Common myeloid progenitor, CD34-positive (primary cell): ENCODE measurements at regions not wholly inside any gene's neighbourhood (a gene's known extent, or its start where the extent isn't known, plus 50 kb on each side); places are given as distances from the start of the nearest gene placed in this dataset.
A peak's percentile ranks its signal among the peaks of the same experiment; 100 is the strongest.

Source experiments
- CTCF ChIA-PET: fragments of 350-600 bp; sonication (Branson Sonifier 250); formaldehyde crosslinking; loops from one replicate; lab custom pipeline; 2021; ENCODE audit warnings: antibody characterized with exemption; lab: Charles Lee
- POLR2A ChIA-PET: fragments of 350-600 bp; sonication (Branson Sonifier 250); formaldehyde crosslinking; loops from one replicate; lab custom pipeline; 2021; ENCODE audit warnings: antibody characterized with exemption; lab: Charles Lee
- DNase-seq, 3 donors: peaks; one replicate each; pipeline versions ENCODE4 v3.0.0 to v3.0.0-alpha.2; 2013
- H3K27ac ChIP-seq, 2 experiments: 1 replicate in 1 of 2; 2 replicates in 1 of 2; pipeline ENCODE4 v1.7.0; 2013; ENCODE audit warnings: inconsistent platforms in 2 of 2, low read length in 2 of 2, mild to moderate bottlenecking in 2 of 2, low read depth in 1 of 2, moderate library complexity in 1 of 2; ENCODE audit not compliant: severe bottlenecking in 2 of 2, insufficient read depth in 1 of 2, poor library complexity in 1 of 2
- H3K27me3 ChIP-seq, 5 experiments: replicated peaks in 2 of 5; 1 replicate in 3 of 5; 2 replicates in 2 of 5; pipeline versions ENCODE4 v1.6.1 to v1.7.0; 2013; ENCODE audit warnings: low read length in 4 of 5, mild to moderate bottlenecking in 2 of 5, moderate library complexity in 2 of 5, inconsistent platforms in 1 of 5; ENCODE audit not compliant: insufficient read depth in 5 of 5, control insufficient read depth in 4 of 5
- H3K36me3 ChIP-seq, 4 experiments: 1 replicate in 2 of 4; 2 replicates in 2 of 4; pipeline versions ENCODE4 v1.6.1 to v1.7.0; 2013; ENCODE audit warnings: low read length in 3 of 4, control low read depth in 1 of 4, mild to moderate bottlenecking in 1 of 4; ENCODE audit not compliant: control insufficient read depth in 4 of 4, insufficient read depth in 4 of 4
- H3K4me1 ChIP-seq, 4 experiments: 1 replicate in 3 of 4; 2 replicates in 1 of 4; pipeline versions ENCODE4 v1.6.1 to v1.7.1; 2013; ENCODE audit warnings: low read length in 3 of 4, mild to moderate bottlenecking in 3 of 4, control low read depth in 1 of 4, inconsistent platforms in 1 of 4, moderate library complexity in 1 of 4; ENCODE audit not compliant: control insufficient read depth in 4 of 4, insufficient read depth in 4 of 4; ENCODE audit errors: control extremely low read depth in 1 of 4
- H3K4me3 ChIP-seq, 7 experiments: 1 replicate in 4 of 7; 2 replicates in 3 of 7; pipeline versions ENCODE4 v1.5.1 to v1.7.0; 2013; ENCODE audit warnings: mild to moderate bottlenecking in 7 of 7, low read length in 6 of 7, moderate library complexity in 6 of 7, inconsistent platforms in 2 of 7, low read depth in 2 of 7, control low read depth in 1 of 7; ENCODE audit not compliant: insufficient read depth in 4 of 7, control insufficient read depth in 1 of 7; ENCODE audit errors: extremely low read depth in 1 of 7
- H3K9me3 ChIP-seq, 5 experiments: 1 replicate in 4 of 5; 2 replicates in 1 of 5; pipeline versions ENCODE4 v1.6.1 to v1.7.1; 2013; ENCODE audit warnings: low read length in 4 of 5, mild to moderate bottlenecking in 2 of 5, inconsistent platforms in 1 of 5, low read depth in 1 of 5, moderate library complexity in 1 of 5; ENCODE audit not compliant: control insufficient read depth in 4 of 5, insufficient read depth in 2 of 5; ENCODE audit errors: control extremely low read depth in 1 of 5
- WGBS: methylation state at CpG from one replicate; pipeline ENCODE4 v1.1.5; 2013; ENCODE audit not compliant: insufficient coverage; 5-methylcytosine and 5-hydroxymethylcytosine counted together

DNA sequence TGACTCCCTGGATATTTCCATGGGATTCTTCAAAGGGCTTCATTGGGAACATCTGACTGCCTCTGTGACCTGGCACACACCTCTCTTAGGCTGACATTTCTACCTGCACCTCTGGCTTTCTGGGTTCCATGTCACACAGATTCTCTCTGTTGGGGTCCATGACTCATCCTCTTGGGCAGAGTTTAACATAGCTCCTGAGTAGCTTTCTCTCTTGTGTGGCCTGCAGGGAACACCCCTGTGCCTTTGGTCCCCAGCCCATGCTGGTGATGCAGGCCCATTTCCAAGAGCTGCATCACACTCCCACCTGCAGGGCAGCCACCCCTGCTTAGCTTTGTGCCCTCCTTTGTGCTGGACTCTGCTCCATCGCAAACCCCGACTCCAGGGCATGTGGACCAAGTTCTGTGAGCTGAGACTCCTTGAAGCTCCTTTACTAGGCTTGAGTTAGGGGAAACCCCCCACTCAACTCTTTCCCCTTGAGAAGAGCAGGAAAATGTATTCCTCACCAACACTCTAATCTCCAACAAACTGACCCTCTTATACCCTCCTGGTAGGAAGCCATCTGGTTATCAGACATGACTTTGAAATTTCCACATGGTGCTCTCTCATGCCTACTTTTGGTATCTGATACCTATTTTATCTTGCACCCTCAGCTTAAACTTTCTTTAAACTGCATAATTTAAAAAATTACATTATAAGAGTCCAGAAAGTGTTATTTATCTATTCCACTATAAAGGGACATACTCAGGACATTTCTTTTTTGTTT, 93.3 kb downstream of the ZNF777 start:
- Histone ChIP-seq H3K4me3 (no peak overlapping the region), H3K36me3 (no peaks in the 10 kb centered on the region), H3K27me3 (no peaks in the 10 kb centered on the region), H3K4me1 (no peaks in the 10 kb centered on the region), H3K9me3 (peaks cover 0 to 13% (median 2%) of the 10 kb centered on the region in 5 experiments), H3K27ac (no peak overlapping the region)
- WGBS = 86% methylated on average over 2 of the region's 2 CpGs
- POLR2A ChIA-PET = no interaction called here
- peak; percentile 5 to 66 (median 47) for DNase-seq
- CTCF ChIA-PET = no interaction called here

DNA sequence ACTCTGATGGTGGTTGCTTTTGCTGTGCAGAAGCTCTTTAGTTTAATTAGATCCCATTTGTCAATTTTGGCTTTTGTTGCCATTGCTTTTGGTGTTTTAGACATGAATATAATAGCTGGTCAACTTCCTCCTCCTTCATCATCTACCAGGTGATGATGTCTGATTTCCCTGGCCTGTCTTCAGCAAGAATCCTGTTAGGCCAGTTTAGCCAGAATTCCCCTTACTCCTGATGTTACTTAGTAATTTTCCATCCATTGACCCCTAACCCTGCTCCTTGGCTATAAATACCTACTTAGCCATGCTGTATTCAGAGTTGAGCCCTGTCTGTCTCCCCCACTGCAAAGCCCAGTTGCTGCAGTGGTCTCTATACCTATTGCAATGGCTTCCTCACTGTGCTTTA, 91.4 kb downstream of the ZNF777 start:
- DNase-seq = no peak
- ChIA-PET POLR2A (no interaction called here), CTCF (no interaction called here)

DNA sequence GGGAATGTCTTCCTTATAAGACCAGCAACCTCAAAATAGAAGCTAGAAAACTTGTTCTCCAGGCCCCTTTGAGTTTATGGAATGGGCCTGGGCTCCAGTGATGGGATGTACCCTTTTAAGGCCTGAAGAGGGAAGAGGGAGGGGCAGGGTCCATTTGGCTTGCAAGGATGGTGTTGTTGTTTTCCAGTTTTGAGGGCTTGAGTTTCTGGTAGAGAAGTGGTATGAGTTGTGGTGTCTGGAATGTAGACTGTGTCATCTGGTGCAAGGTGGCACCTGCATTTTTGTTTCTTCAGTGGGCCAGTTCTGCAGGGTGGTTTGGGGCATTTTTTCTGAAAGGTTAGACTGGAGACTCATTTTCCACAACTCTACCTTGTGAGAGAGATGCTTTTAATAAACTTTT, 90.1 kb downstream of the ZNF777 start:
- ChIA-PET CTCF (no interaction called here), POLR2A (no interaction called here)
- Histone ChIP-seq H3K4me1 (no peaks in the 10 kb centered on the region), H3K9me3 (peaks cover 0 to 24% (median 3%) of the 10 kb centered on the region in 5 experiments), H3K27ac (no peak overlapping the region), H3K4me3 (no peak overlapping the region), H3K36me3 (no peaks in the 10 kb centered on the region), H3K27me3 (no peaks in the 10 kb centered on the region)
- no peak for DNase-seq

More for the DNA sequence above, 91.4 kb downstream of the ZNF777 start:
- no peak overlapping the region for H3K4me3 ChIP-seq
- no peaks in the 10 kb centered on the region for H3K27me3 ChIP-seq
- peaks cover 0 to 23% (median 5%) of the 10 kb centered on the region in 5 experiments for H3K9me3 ChIP-seq
- no peak overlapping the region for H3K27ac ChIP-seq
- no peaks in the 10 kb centered on the region for H3K36me3 ChIP-seq
- no peaks in the 10 kb centered on the region for H3K4me1 ChIP-seq

DNA sequence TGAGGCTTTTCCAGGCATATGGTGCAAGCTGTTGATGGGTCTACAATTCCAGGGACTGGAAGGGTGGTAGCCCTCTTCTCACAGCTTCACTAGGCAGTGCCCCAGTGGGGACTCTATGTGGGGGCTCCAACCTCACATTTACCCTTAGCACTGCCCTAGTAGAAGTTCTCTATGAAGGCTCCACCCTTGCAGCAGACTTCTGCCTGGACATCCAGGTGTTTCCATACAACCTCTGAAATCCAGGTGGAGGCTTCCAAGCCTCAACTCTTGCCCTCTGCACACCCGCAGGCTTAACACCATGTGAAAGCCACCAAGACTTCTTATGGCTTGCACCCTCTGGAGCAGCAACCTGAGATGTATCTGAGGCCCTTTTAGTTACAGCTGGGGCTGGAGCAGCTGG, 87.8 kb downstream of the ZNF777 start:
- ChIA-PET POLR2A (no interaction called here), CTCF (interaction anchor here (0.7 kb wide), 1 partner anchor 379 kb away, joined by 4 read pairs; no protein-coding TSS in a partner anchor)
- no peaks in the 10 kb centered on the region for H3K36me3 ChIP-seq
- no peak overlapping the region for H3K27ac ChIP-seq
- no peaks in the 10 kb centered on the region for H3K27me3 ChIP-seq
- 100% methylated on average over 1 of the region's 1 CpG for WGBS
- no peak for DNase-seq
- no peaks in the 10 kb centered on the region for H3K4me1 ChIP-seq
- no peak overlapping the region for H3K4me3 ChIP-seq
- H3K9me3 ChIP-seq = peaks cover 0 to 26% (median 7%) of the 10 kb centered on the region in 5 experiments

DNA sequence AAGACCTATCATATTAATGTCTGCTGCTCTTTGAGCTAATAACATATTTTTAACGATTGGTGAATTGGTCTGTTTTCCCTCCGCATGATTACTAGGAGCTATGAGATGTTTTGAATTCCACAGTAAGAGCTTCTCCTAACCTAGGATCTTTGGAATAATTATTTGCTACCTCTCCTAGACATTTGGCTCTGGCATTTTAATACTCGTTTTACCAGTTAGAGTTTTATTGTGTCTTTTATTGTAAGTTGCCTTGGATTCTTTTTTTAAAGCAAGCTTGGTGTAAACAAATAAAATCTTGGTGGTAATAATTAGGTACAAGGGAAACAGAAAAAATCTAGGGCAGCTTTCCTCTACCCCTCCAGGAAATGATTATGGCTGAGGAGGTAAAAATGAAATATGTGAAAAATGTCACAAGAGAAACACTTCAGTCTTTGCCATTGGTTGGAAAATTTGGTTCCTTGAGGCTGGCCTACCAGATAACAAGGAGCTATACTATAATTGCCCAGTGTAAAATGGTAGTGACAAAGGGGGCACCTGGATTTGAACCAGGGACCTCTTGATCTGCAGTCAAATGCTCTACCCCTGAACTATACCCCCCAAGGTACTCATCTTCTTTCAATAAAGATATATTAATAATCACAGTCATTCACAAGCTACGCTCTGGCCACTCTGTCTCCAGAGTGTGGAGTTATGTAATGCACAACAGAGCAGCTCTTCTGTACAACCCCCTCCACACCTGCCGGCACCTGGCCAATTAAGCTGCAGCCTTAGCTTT, 85.4 kb downstream of the ZNF777 start:
- ChIA-PET POLR2A (no interaction called here), CTCF (interaction anchor here (0.6 to 1.5 kb wide), 3 partner anchors 32 to 65 kb away, joined by 3 to 5 read pairs (median 3); no protein-coding TSS in a partner anchor)
- 100% methylated on average over 1 of the region's 5 CpGs for WGBS
- Histone ChIP-seq H3K27me3 (no peaks in the 10 kb centered on the region), H3K4me3 (no peak overlapping the region), H3K27ac (no peak overlapping the region), H3K4me1 (no peaks in the 10 kb centered on the region), H3K36me3 (no peaks in the 10 kb centered on the region), H3K9me3 (peaks cover 3 to 40% (median 16%) of the 10 kb centered on the region in 5 experiments)
- no peak for DNase-seq

DNA sequence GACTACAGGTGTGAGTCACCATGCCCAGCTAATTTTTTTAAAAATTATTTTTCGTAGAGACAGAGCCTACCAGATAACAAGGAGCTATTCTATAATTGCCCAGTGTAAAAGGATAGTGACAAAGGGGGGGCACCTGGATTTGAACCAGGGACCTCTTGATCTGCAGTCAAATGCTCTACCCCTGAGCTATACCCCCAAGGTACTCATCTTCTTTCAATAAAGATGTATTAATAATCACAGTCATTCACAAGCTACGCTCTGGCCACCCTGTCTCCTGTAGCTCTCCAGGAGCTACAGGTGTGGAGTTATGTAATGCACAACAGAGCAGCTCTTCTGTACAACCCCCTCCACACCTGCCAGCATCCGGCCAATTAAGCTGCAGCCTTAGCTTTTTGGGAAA, 83.5 kb downstream of the ZNF777 start:
- POLR2A ChIA-PET = no interaction called here
- Histone ChIP-seq H3K4me1 (no peaks in the 10 kb centered on the region), H3K36me3 (no peaks in the 10 kb centered on the region), H3K27ac (no peak overlapping the region), H3K27me3 (no peaks in the 10 kb centered on the region), H3K9me3 (peaks cover 3 to 49% (median 26%) of the 10 kb centered on the region in 5 experiments), H3K4me3 (no peak overlapping the region)
- DNase-seq = no peak
- CTCF ChIA-PET = interaction anchor here (0.6 to 0.9 kb wide), 3 partner anchors 26 to 132 kb away, joined by 3 read pairs; no protein-coding TSS in a partner anchor
- WGBS = 100% methylated on average over 1 of the region's 3 CpGs

DNA sequence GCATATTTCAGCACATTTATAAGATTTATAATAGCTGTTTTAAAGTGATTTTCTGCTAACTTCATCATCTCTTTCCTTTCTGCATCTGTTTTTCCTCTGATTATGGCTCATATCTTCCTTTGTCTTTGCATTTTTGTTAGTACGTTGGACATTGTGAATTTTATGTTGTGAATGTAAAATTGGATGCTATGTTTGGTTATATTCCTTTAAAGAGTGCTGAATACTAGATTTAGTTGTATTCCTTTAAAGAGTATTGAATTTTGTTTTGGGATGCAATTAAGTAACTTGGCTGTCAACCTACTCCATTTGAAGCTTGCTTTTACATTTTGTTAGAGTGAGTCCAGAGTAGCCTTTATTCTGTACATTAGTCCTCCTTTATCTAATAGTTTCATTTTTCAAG, 81.2 kb downstream of the ZNF777 start:
- no peak overlapping the region for H3K4me3 ChIP-seq
- CTCF ChIA-PET = no interaction called here
- no peaks in the 10 kb centered on the region for H3K36me3 ChIP-seq
- H3K27me3 ChIP-seq = no peaks in the 10 kb centered on the region
- DNase-seq = no peak
- H3K9me3 ChIP-seq = peaks cover 3 to 40% (median 25%) of the 10 kb centered on the region in 5 experiments
- no peaks in the 10 kb centered on the region for H3K4me1 ChIP-seq
- H3K27ac ChIP-seq = no peak overlapping the region
- POLR2A ChIA-PET = no interaction called here
- WGBS = no CpG with 5 or more reads among the region's 1 CpG
